Fibroblast of the aortic adventitia (primary cell): ENCODE measurements at regions not wholly inside any gene's neighbourhood (a gene's known extent, or its start where the extent isn't known, plus 50 kb on each side); places are given as distances from the start of the nearest gene placed in this dataset.

Experiments
- DNase-seq: peaks from one replicate; pipeline ENCODE4 v3.0.0-alpha.2; 2010; ENCODE audit warnings: low read depth
- H3K4me3 ChIP-seq: 2 replicates; pipeline ENCODE4 v1.5.1; 2011; ENCODE audit warnings: low read depth, mild to moderate bottlenecking, control low read depth, low read length, moderate library complexity
- CTCF ChIP-seq: IDR thresholded peaks from 2 replicates; pipeline ENCODE4 v1.5.1; 2011; ENCODE audit warnings: mild to moderate bottlenecking, low read length, control low read depth, inconsistent platforms; ENCODE audit not compliant: insufficient read depth

- no peak for DNase-seq
- no peak for TF ChIP-seq CTCF
- no peak overlapping the region for H3K4me3 ChIP-seq
These were observed 252.3 kb upstream of the FOXQ1 start for GRCh38 chr6:1059596-1059995.

- no peak for DNase-seq
- TF ChIP-seq CTCF = no peak
- H3K4me3 ChIP-seq = no peak overlapping the region
These were observed 254.3 kb upstream of the FOXQ1 start for GRCh38 chr6:1057490-1058135.

- DNase-seq = no peak
- H3K4me3 ChIP-seq = no peak overlapping the region
- no peak for TF ChIP-seq CTCF
These were observed 256.6 kb upstream of the FOXQ1 start for GRCh38 chr6:1055015-1055921.

DNA sequence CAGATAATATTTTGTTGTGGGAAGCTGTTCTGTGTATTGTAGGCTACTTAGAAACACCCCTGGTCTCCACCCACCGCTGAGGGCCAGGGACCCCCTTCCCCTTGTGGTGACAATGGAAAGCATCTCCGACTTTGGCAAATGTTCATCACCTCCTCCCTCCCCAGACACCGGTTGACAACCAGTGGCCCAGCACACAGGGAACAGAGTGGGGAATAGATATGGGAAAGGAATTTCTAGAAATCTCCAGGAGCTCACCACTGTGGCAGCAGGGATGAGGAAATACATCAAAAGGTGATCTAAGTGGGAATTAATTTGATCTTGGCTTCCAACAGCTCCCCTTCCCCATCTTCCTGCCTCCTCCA is 257.3 kb upstream of the FOXQ1 start:
- TF ChIP-seq CTCF = no peak
- DNase-seq = no peak
- H3K4me3 ChIP-seq = no peak overlapping the region

- DNase-seq = no peak
- no peak for TF ChIP-seq CTCF
- no peak overlapping the region for H3K4me3 ChIP-seq
These were observed 258.3 kb upstream of the FOXQ1 start for GRCh38 chr6:1053586-1053985.

GRCh38 chr6:1052262-1052661 is 259.6 kb upstream of the FOXQ1 start:
- no peak for DNase-seq
- no peak for TF ChIP-seq CTCF
- H3K4me3 ChIP-seq = no peak overlapping the region
